ENCODE measurements at regions not wholly inside any gene's neighbourhood (a gene's known extent, or its start where the extent isn't known, plus 50 kb on each side); places are given as distances from the start of the nearest gene placed in this dataset.

- DNase-seq: no peak
Measured at GRCh38 chr1:239736479-239736878, 350.1 kb downstream of the CHRM3 start.

GRCh38 chr1:239739375-239739774 is 352.3 kb upstream of the FMN2 start:
- DNase-seq: no peak

- DNase-seq: no peak
Measured at GRCh38 chr1:239739919-239740318, 351.8 kb upstream of the FMN2 start.

- no peak for DNase-seq
Measured at GRCh38 chr1:239742416-239743109, 349.1 kb upstream of the FMN2 start.

- no peak for DNase-seq
Measured at GRCh38 chr1:239744851-239745250, 346.8 kb upstream of the FMN2 start.

- no peak for DNase-seq
Measured at GRCh38 chr1:239755107-239755912, 336.4 kb upstream of the FMN2 start.

- DNase-seq: no peak
Measured at GRCh38 chr1:239757716-239758115, 334.0 kb upstream of the FMN2 start.

GRCh38 chr1:239758756-239759155 is 332.9 kb upstream of the FMN2 start:
- no peak for DNase-seq

GRCh38 chr1:239761509-239761908 is 330.2 kb upstream of the FMN2 start:
- DNase-seq: no peak

GRCh38 chr1:239763850-239764249 is 327.8 kb upstream of the FMN2 start:
- no peak for DNase-seq

GRCh38 chr1:239764546-239764945 is 327.1 kb upstream of the FMN2 start:
- DNase-seq: no peak

GRCh38 chr1:239765163-239765562 is 326.5 kb upstream of the FMN2 start:
- DNase-seq: no peak

GRCh38 chr1:239771550-239771949 is 320.1 kb upstream of the FMN2 start:
- no peak for DNase-seq

GRCh38 chr1:239772446-239772845 is 319.2 kb upstream of the FMN2 start:
- no peak for DNase-seq

GRCh38 chr1:239775466-239775865 is 316.2 kb upstream of the FMN2 start:
- no peak for DNase-seq

- no peak for DNase-seq
Measured at GRCh38 chr1:239778208-239778813, 313.4 kb upstream of the FMN2 start.

- DNase-seq: no peak
Measured at GRCh38 chr1:239779962-239780361, 311.7 kb upstream of the FMN2 start.

GRCh38 chr1:239784896-239785295 is 306.8 kb upstream of the FMN2 start:
- no peak for DNase-seq

GRCh38 chr1:239785576-239785975 is 306.1 kb upstream of the FMN2 start:
- DNase-seq: no peak

GRCh38 chr1:239786464-239786863 is 305.2 kb upstream of the FMN2 start:
- no peak for DNase-seq

- no peak for DNase-seq
Measured at GRCh38 chr1:239792157-239792556, 299.5 kb upstream of the FMN2 start.

- no peak for DNase-seq
Measured at GRCh38 chr1:239795304-239795703, 296.4 kb upstream of the FMN2 start.

- no peak for DNase-seq
Measured at GRCh38 chr1:239799617-239800016, 292.1 kb upstream of the FMN2 start.

GRCh38 chr1:239800861-239801260 is 290.8 kb upstream of the FMN2 start:
- DNase-seq: no peak
